Mesenchymal stem cell (in vitro differentiated cells and primary cell): ENCODE measurements at regions not wholly inside any gene's neighbourhood (a gene's known extent, or its start where the extent isn't known, plus 50 kb on each side); places are given as distances from the start of the nearest gene placed in this dataset.
"Not testable (repeated sequence)": the region's sequence is repeated elsewhere in the genome, so short reads cannot be mapped to it uniquely, and the experiment has no call there.

ENCODE experiments used
- DNase-seq: peaks from one replicate; pipeline ENCODE4 v3.0.0-alpha.2; 2013
- H2AFZ ChIP-seq: one replicate; pipeline ENCODE4 v1.6.1; 2013; ENCODE audit warnings: low read depth, mild to moderate bottlenecking, control low read depth, inconsistent platforms, low read length, moderate library complexity
- H2AK5ac ChIP-seq: 2 replicates; pipeline ENCODE4 v1.6.1; 2013; ENCODE audit warnings: low read length, moderate library complexity, mild to moderate bottlenecking, inconsistent platforms; ENCODE audit not compliant: severe bottlenecking
- H2BK120ac ChIP-seq: one replicate; pipeline ENCODE4 v1.6.1; 2013; ENCODE audit warnings: low read depth, mild to moderate bottlenecking, inconsistent platforms, low read length, moderate library complexity
- H2BK12ac ChIP-seq, 2 experiments: one replicate each; pipeline ENCODE4 v1.6.1; 2013; ENCODE audit warnings: inconsistent platforms in 2 of 2, low read length in 2 of 2, mild to moderate bottlenecking in 2 of 2, moderate library complexity in 2 of 2, control low read depth in 1 of 2
- H2BK15ac ChIP-seq: one replicate; pipeline ENCODE4 v1.6.1; 2013; ENCODE audit warnings: mild to moderate bottlenecking, low read depth, inconsistent platforms; ENCODE audit not compliant: poor library complexity, severe bottlenecking
- H2BK5ac ChIP-seq: 2 replicates; pipeline ENCODE4 v1.6.1; 2013; ENCODE audit warnings: low read depth, mild to moderate bottlenecking, low read length, control low read depth, inconsistent platforms; ENCODE audit not compliant: poor library complexity, severe bottlenecking
- H3K14ac ChIP-seq, 2 experiments: one replicate each; pipeline ENCODE4 v1.6.1; 2013; ENCODE audit warnings: inconsistent platforms in 2 of 2, low read length in 2 of 2, control low read depth in 1 of 2, mild to moderate bottlenecking in 1 of 2, moderate library complexity in 1 of 2
- H3K18ac ChIP-seq, 2 experiments: one replicate each; pipeline ENCODE4 v1.6.1; 2013; ENCODE audit warnings: inconsistent platforms in 2 of 2, low read length in 2 of 2, control low read depth in 1 of 2, low read depth in 1 of 2, mild to moderate bottlenecking in 1 of 2
- H3K23ac ChIP-seq, 2 experiments: one replicate each; pipeline ENCODE4 v1.6.1; 2013; ENCODE audit warnings: inconsistent platforms in 2 of 2, low read length in 2 of 2, mild to moderate bottlenecking in 2 of 2, moderate library complexity in 2 of 2, control low read depth in 1 of 2
- H3K27ac ChIP-seq: 2 replicates; pipeline ENCODE4 v1.5.1; 2013; ENCODE audit warnings: mild to moderate bottlenecking, moderate library complexity, low read length, control low read depth, inconsistent platforms; ENCODE audit not compliant: poor library complexity, severe bottlenecking
- H3K27me3 ChIP-seq, 2 experiments: 2 replicates each; pipeline versions ENCODE4 v1.6.1 to v1.7.0; 2013; ENCODE audit warnings: low read length in 2 of 2, mild to moderate bottlenecking in 2 of 2, moderate library complexity in 2 of 2, control low read depth in 1 of 2, inconsistent platforms in 1 of 2; ENCODE audit not compliant: control insufficient read depth in 1 of 2, insufficient read depth in 1 of 2
- H3K36me3 ChIP-seq, 2 experiments: 2 replicates each; pipeline versions ENCODE4 v1.6.1 to v1.7.0; 2013; ENCODE audit warnings: low read length in 2 of 2, control low read depth in 1 of 2, inconsistent platforms in 1 of 2, low read depth in 1 of 2, mild to moderate bottlenecking in 1 of 2; ENCODE audit not compliant: insufficient read depth in 2 of 2, control insufficient read depth in 1 of 2
- H3K4ac ChIP-seq, 2 experiments: one replicate each; pipeline ENCODE4 v1.6.1; 2013; ENCODE audit warnings: inconsistent platforms in 2 of 2, low read length in 2 of 2, mild to moderate bottlenecking in 2 of 2, moderate library complexity in 2 of 2, control low read depth in 1 of 2, low read depth in 1 of 2
- H3K4me1 ChIP-seq: 2 replicates; pipeline ENCODE4 v1.6.1; 2013; ENCODE audit warnings: low read depth, low read length, control low read depth; ENCODE audit not compliant: control insufficient read depth, insufficient read depth
- H3K4me2 ChIP-seq: 2 replicates; pipeline ENCODE4 v1.6.1; 2013; ENCODE audit warnings: low read length, mild to moderate bottlenecking, inconsistent platforms; ENCODE audit not compliant: poor library complexity, severe bottlenecking
- H3K4me3 ChIP-seq, 2 experiments: 2 replicates each; pipeline versions ENCODE4 v1.5.1 to v1.7.0; 2013; ENCODE audit warnings: low read length in 2 of 2, mild to moderate bottlenecking in 2 of 2, control low read depth in 1 of 2, low read depth in 1 of 2; ENCODE audit not compliant: insufficient read depth in 1 of 2
- H3K79me1 ChIP-seq: replicated peaks from 2 replicates; pipeline ENCODE4 v1.6.1; 2013; ENCODE audit warnings: mild to moderate bottlenecking, control low read depth, low read length, inconsistent platforms; ENCODE audit not compliant: poor library complexity, severe bottlenecking
- H3K9ac ChIP-seq: 2 replicates; pipeline ENCODE4 v1.7.0; 2013; ENCODE audit warnings: mild to moderate bottlenecking, low read length, moderate library complexity
- H3K9me3 ChIP-seq: 2 replicates; pipeline ENCODE4 v1.7.0; 2013; ENCODE audit warnings: mild to moderate bottlenecking, low read length; ENCODE audit not compliant: control insufficient read depth
- H4K8ac ChIP-seq: one replicate; pipeline ENCODE4 v1.6.1; 2013; ENCODE audit warnings: inconsistent platforms, mild to moderate bottlenecking, low read length, moderate library complexity
- H4K91ac ChIP-seq: one replicate; pipeline ENCODE4 v1.6.1; 2013; ENCODE audit warnings: mild to moderate bottlenecking, low read length, inconsistent platforms
- WGBS: methylation state at CpG from one replicate; pipeline ENCODE4 v1.1.7; 2013; ENCODE audit warnings: mixed read lengths; 5-methylcytosine and 5-hydroxymethylcytosine counted together

GRCh38 chr3:106529738-106530137, 660.9 kb upstream of the CBLB start:
- no peak overlapping the region for H2BK120ac ChIP-seq
- H3K27me3 ChIP-seq, result no peaks in the 10 kb centered on the region
- no peak overlapping the region for H4K8ac ChIP-seq

GRCh38 chr3:106530367-106530766, 661.6 kb upstream of the CBLB start:
- no peak for DNase-seq
- H4K8ac ChIP-seq, result no peak overlapping the region
- no peak overlapping the region for H3K4ac ChIP-seq
- 100% methylated on average over 1 of the region's 1 CpG for WGBS
- no peaks in the 10 kb centered on the region for H3K27me3 ChIP-seq
- H3K23ac ChIP-seq, result no peak overlapping the region
- no peak overlapping the region for H3K4me3 ChIP-seq
- H3K4me2 ChIP-seq, result no peak overlapping the region
- H3K9ac ChIP-seq, result no peak overlapping the region
- no peak overlapping the region for H2BK15ac ChIP-seq
- no peak overlapping the region for H4K91ac ChIP-seq
- H2BK12ac ChIP-seq, result no peak overlapping the region
- no peak overlapping the region for H3K27ac ChIP-seq
- H3K9me3 ChIP-seq, result peaks cover 7% of the 10 kb centered on the region
- no peak overlapping the region for H2BK120ac ChIP-seq
- H2BK5ac ChIP-seq, result no peak overlapping the region
- H2AFZ ChIP-seq, result no peak overlapping the region
- no peak overlapping the region for H2AK5ac ChIP-seq
- H3K18ac ChIP-seq, result no peak overlapping the region
- no peaks in the 10 kb centered on the region for H3K36me3 ChIP-seq
- H3K4me1 ChIP-seq, result peaks cover 2% of the 10 kb centered on the region
- no peak overlapping the region for H3K14ac ChIP-seq
- H3K79me1 ChIP-seq, result no peaks in the 10 kb centered on the region

More at GRCh38 chr3:106529738-106530137, 660.9 kb upstream of the CBLB start:
- peaks cover 7% of the 10 kb centered on the region for H3K9me3 ChIP-seq
- H2BK5ac ChIP-seq, result no peak overlapping the region
- no peak for DNase-seq
- H3K27ac ChIP-seq, result no peak overlapping the region
- no peak overlapping the region for H2AK5ac ChIP-seq
- H3K18ac ChIP-seq, result no peak overlapping the region
- no peaks in the 10 kb centered on the region for H3K79me1 ChIP-seq
- no peak overlapping the region for H3K14ac ChIP-seq
- H3K23ac ChIP-seq, result no peak overlapping the region
- H2AFZ ChIP-seq, result no peak overlapping the region
- H2BK12ac ChIP-seq, result no peak overlapping the region
- no peaks in the 10 kb centered on the region for H3K36me3 ChIP-seq
- H3K4me3 ChIP-seq, result no peak overlapping the region
- no peak overlapping the region for H2BK15ac ChIP-seq
- H3K4me1 ChIP-seq, result peaks cover 2% of the 10 kb centered on the region
- no peak overlapping the region for H4K91ac ChIP-seq
- H3K9ac ChIP-seq, result no peak overlapping the region
- no peak overlapping the region for H3K4me2 ChIP-seq
- H3K4ac ChIP-seq, result no peak overlapping the region

GRCh38 chr3:106531771-106532329, 663.0 kb upstream of the CBLB start:
- not testable (repeated sequence) for H3K27ac ChIP-seq, H2AK5ac ChIP-seq, H4K8ac ChIP-seq, H2BK120ac ChIP-seq, DNase-seq, H3K14ac ChIP-seq, H3K27me3 ChIP-seq, H3K4me2 ChIP-seq, H3K23ac ChIP-seq, H2BK5ac ChIP-seq, H3K4me1 ChIP-seq, H3K79me1 ChIP-seq, H3K36me3 ChIP-seq, H2BK12ac ChIP-seq, H3K4ac ChIP-seq, H2AFZ ChIP-seq, H3K4me3 ChIP-seq, H2BK15ac ChIP-seq, H3K9me3 ChIP-seq, H4K91ac ChIP-seq, H3K18ac ChIP-seq, H3K9ac ChIP-seq
- 77% methylated on average over 4 of the region's 5 CpGs for WGBS

- Histone ChIP-seq H2BK5ac (no peak overlapping the region), H3K9ac (peak overlapping the region; percentile 48), H3K4ac (no peak overlapping the region), H3K9me3 (no peaks in the 10 kb centered on the region), H2AFZ (no peak overlapping the region), H3K4me2 (no peak overlapping the region), H2BK15ac (no peak overlapping the region), H4K91ac (no peak overlapping the region), H3K4me3 (no peak overlapping the region), H3K14ac (no peak overlapping the region), H3K27me3 (no peaks in the 10 kb centered on the region), H3K36me3 (no peaks in the 10 kb centered on the region), H2BK120ac (no peak overlapping the region), H3K23ac (no peak overlapping the region), H3K4me1 (peaks cover 2% of the 10 kb centered on the region), H3K79me1 (no peaks in the 10 kb centered on the region), H2BK12ac (no peak overlapping the region), H2AK5ac (no peak overlapping the region), H3K27ac (no peak overlapping the region), H3K18ac (no peak overlapping the region), H4K8ac (no peak overlapping the region)
- DNase-seq, result no peak
- WGBS, result 99% methylated on average over 3 of the region's 5 CpGs
Measured at GRCh38 chr3:106533093-106533787, 664.4 kb upstream of the CBLB start.
